IMR-90 (cell line): ENCODE measurements at regions not wholly inside any gene's neighbourhood (a gene's known extent, or its start where the extent isn't known, plus 50 kb on each side); places are given as distances from the start of the nearest gene placed in this dataset.

ENCODE experiments used
- CEBPB ChIP-seq: IDR thresholded peaks from 2 replicates; pipeline ENCODE4 v1.6.1; 2012; ENCODE audit warnings: low read depth, low read length, improper control_type of control experiment
- CTCF ChIP-seq: conservative IDR thresholded peaks from 2 replicates; pipeline ENCODE4 v1.5.1; 2012; ENCODE audit warnings: mild to moderate bottlenecking, low read depth, low read length, improper control_type of control experiment
- MAFK ChIP-seq: IDR thresholded peaks from 2 replicates; pipeline ENCODE4 v1.6.1; 2012; ENCODE audit warnings: low read depth, low read length, improper control_type of control experiment
- MAZ ChIP-seq: IDR thresholded peaks from 2 replicates; pipeline ENCODE4 v1.6.1; 2012; ENCODE audit warnings: low read depth, mild to moderate bottlenecking, low read length, improper control_type of control experiment, moderate library complexity, borderline replicate concordance
- MXI1 ChIP-seq: IDR thresholded peaks from 2 replicates; pipeline ENCODE4 v1.6.1; 2012; ENCODE audit warnings: low read depth, mild to moderate bottlenecking, low read length, moderate library complexity, borderline replicate concordance
- POLR2A ChIP-seq: IDR thresholded peaks from 2 replicates; pipeline ENCODE4 v1.6.1; 2012; ENCODE audit warnings: mild to moderate bottlenecking, low read depth, low read length
- USF2 ChIP-seq: fragments of 150-350 bp; IDR thresholded peaks from 2 replicates; pipeline ENCODE4 v1.6.1; 2017; ENCODE audit warnings: mild to moderate bottlenecking, antibody characterized with exemption, low read length, low read depth

- no peak for TF ChIP-seq CTCF
- TF ChIP-seq MXI1, result no peak
- TF ChIP-seq POLR2A, result no peak
- TF ChIP-seq MAZ, result no peak
- TF ChIP-seq MAFK, result no peak
- TF ChIP-seq CEBPB, result no peak
- TF ChIP-seq USF2, result no peak
Observed at GRCh38 chr11:115674937-115675544, 170.8 kb upstream of the CADM1 start.
